ENCODE measurements at regions not wholly inside any gene's neighbourhood (a gene's known extent, or its start where the extent isn't known, plus 50 kb on each side); places are given as distances from the start of the nearest gene placed in this dataset.
A peak's percentile ranks its signal among the peaks of the same experiment; 100 is the strongest.

DNA sequence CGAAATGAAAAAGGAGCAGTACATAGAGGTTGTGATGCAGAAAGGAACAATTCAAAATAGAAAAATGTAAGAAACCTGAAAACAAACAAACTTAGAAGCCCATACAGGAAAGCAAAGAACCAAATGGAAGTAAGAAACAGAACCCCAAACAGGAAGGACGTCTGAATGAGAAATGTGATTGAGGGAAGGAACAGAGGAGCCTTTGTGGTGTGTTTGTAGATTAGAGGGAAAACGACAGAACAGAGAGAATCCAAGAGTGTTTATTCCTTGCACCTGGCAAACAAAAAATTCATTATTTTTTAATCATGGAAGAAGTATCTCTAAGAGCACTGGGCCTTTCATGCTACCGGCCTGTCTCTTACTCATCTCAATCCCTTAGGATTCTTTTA lies 67.8 kb upstream of the ZSWIM6 start:
- DNase-seq, result no peak

GRCh38 chr5:61267116-61267515 lies 64.9 kb upstream of the ZSWIM6 start:
- DNase-seq, result no peak

DNA sequence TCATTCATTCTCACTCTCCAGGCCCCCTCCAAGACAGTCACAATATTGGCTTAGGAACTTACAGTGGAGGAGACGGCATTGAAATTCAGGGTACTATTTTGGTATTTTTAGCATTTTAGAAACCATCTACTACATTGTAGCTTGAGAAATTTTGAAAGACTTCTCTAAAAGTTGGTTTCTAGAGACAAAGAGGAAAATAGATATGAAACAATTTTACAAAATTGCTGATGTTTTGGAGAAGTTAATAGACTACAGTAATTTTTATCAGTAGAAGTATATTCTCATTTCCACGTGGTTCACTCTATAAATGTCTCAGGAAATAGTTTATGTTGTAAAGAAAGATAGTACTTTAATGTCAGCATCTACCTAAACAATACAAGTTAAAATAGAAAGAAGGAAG lies 63.2 kb upstream of the ZSWIM6 start:
- no peak for DNase-seq

- DNase-seq, result no peak
Observed at GRCh38 chr5:61270510-61271165, 61.4 kb upstream of the ZSWIM6 start.

GRCh38 chr5:61272688-61273087 lies 59.4 kb upstream of the ZSWIM6 start:
- no peak for DNase-seq

DNA sequence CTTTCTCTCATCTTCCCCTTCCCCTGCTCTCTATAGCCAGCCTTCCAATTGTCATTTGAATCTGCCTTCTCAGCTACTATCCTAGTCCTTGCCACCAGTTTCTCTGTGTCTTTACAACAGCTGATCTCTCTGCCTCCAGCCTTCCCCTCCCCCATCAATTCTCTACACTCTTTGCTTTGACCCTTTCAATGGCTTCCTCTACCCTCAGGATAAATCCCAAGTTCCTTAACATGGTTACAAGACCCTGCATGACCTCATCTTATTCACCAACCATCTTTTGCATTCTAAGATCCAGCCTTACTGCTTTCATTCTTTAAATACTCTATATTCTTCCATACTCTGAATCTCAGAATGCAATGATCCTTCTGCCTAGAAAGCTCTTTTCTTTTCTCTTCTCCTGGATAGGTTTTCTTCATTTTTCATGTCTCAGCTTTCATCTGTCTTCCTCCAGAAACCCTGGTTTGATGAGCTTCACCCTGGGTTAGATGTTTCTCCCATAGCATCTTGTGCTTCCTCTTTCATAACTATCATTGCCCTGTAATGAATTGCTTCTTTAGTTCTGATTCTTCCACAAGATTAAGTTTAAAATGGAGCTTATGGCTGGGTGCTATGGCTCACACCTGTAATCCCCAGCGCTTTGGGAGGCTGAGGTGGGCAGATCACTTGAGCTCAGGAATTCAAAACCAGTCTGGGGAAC lies 58.6 kb upstream of the ZSWIM6 start:
- DNase-seq, result no peak

DNA sequence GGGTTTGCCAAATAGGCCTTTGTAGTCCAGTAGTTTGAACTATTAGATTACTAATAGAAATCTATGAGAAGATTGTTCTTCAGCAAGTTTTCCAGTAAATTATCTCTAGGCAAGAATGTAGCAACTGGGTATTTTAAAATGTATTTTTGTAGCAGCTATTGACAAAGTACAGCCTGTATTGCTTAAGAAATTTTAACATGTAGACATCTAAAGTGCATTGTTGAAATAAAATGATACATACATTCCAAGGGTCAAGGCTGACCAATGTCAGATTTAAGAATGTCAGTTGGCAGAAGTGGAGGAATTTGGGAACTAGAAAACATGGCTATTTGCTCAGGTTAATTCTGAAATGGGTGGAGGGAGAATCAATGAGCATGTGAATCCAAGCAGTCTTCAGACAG lies 57.5 kb upstream of the ZSWIM6 start:
- DNase-seq, result no peak

DNA sequence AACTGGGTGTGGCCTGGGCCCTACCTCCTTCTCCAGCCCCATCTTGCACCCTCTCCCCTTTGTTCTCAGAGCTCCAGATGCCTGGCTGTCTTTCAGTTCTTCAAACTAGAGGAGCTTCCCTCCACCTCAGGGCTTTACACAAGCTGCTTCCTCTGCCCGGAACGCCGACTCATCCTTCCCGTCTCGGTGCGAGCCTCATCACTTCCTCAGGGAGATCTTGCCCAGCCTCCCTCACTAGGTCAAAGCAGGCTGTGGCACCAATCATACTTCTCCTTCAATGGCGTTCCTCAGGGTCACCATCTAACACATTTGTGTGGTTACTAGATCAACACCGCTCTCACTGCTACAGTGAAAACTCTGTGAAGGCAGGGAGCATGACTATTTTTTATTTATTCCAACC lies 56.2 kb upstream of the ZSWIM6 start:
- DNase-seq, result peak; percentile 23

DNA sequence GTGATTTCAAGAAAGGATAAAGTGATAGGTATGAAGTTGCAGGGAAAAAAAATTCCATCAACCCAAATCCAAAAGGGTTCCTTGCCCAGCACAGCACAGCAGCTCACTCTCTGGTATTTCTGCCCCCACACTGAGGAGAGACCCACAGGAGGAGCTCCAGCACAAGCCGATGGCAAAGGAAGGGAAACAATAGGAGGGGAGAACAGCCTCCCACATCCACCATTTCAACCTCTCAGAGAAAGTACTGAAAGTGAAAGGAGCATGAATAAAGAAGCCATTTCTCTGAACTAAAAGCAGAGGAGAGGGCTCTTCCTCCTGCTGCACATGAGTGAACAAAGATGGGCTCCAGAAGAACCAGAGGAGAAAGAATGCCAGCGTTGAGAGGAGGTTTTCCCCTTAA lies 54.9 kb upstream of the ZSWIM6 start:
- DNase-seq, result peak; percentile 14

- no peak for DNase-seq
Observed at GRCh38 chr5:61277781-61278180, 54.3 kb upstream of the ZSWIM6 start.

DNA sequence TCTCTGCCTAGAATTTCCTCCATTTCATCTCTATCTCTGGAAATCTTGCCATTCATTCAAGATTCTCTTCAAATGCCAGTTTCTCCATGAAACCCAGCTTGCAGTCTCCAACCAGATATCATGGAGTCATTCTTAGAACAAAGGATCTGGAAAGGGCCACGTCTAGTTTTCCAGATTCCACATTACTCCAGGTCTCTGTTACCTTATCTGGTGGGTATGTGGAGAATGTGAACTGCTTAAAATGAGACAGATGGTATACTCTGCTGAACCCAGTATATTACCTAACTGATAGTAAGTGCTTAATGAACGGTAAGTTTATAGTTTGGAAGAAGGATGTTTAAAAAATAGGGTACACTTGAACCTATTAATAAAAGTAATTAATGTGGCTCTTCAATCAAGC lies 52.3 kb upstream of the ZSWIM6 start:
- no peak for DNase-seq

- DNase-seq, result no peak
Observed at GRCh38 chr5:61280205-61280604, 51.9 kb upstream of the ZSWIM6 start.

DNA sequence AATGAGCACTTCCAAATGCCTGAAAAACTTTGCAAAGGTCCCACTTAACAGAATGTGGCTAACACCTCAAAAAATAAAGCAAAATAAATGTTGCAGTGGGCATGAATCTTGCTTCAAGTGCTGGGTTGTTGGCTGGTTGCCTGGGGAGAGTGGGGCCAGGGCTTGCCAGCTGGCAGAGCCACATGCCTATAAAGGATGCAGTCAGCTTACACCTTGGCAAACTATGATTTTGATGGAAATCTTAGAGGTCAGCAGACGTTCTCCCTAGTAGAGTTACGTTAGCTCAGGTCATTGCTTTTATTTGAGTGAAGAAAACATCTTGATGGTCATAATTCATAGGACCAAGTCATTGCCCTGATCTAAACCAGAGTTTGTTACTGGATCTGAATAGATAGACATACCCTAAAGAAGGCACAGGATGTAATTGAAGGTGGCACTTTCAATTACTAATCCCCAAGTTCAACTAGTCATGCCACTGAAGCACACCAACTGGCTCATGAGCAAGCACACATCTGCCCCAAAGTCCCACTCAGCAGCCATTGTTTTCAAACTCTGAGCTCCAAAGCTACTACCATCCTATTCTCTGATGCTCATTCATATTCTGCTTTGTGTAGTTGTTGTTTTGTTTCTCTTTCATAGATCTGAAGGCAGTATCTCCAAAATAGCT lies 51.2 kb upstream of the ZSWIM6 start:
- DNase-seq, result no peak

DNA sequence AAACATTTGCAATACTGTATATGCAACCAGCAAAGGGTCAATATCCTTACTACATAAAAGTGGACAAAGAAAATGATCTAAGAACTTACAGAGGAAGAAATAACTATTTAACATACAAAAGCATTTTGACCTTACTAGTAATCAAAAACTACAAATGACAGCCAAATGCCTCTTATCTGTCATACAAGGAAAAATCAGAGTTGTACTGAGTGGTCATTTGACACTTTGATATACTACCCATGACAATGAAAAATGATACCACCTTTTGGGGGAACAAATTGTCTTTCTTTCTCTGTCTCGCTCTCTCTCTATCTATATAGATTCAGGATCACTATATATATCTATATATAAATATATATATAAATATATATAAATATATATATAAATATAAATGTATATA lies 50.4 kb upstream of the ZSWIM6 start:
- no peak for DNase-seq

Measured in CD4-positive, alpha-beta T cell treated with Interleukin-12 subunit alpha and Interleukin-12 subunit beta, for 1 hour (primary cell).